ENCODE measurements at regions not wholly inside any gene's neighbourhood (a gene's known extent, or its start where the extent isn't known, plus 50 kb on each side); places are given as distances from the start of the nearest gene placed in this dataset.
"Not testable (repeated sequence)": the region's sequence is repeated elsewhere in the genome, so short reads cannot be mapped to it uniquely, and the experiment has no call there.

DNA sequence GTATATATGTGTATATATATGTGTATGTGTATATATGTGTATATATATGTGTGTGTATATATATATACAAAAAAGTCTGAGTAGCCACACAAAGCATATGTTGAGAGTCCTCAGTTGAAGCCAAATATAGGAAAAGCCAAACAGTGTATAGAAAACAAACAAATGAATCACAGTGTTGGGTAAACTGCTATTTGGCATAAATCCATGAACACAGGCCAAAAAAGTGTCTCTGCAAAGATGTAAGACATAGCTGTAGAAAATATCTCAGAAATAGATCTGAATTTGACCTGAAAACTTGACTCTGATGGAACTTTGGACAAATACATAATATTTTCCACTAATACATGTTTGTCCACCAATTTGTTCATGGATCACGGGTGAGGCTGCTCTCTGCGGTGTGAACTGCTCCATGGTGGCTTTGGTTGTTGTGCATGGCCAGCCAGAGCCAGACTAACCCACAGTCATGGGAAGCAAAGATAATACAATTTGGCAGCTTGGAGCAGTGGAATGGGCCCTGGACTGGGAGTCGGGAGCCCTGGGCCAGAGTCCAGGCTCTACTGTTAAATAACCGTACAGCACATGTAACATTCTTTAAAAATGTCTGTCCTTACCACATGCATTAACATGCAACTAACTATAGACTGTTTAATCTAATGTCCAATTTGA is 76.9 kb upstream of the EED start:
- no peak for DNase-seq (ENCODE audit: low spot score)

DNA sequence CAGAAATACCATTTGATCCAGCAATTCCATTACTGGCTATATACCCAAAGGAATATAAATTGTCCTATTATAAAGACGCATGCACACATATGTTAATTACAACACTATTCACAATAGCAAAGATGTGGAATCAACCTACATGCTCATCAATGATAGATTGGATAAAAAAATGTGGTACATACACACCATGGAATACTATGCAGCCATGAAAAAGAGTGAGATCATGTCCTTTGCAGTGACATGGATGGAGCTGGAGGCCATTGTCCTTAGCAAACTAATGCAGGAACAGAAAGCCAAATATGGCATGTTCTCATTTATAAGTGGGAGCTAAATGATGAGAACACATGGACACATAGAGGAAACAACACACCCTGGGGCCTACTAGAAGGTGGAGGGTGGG is 78.3 kb upstream of the EED start:
- DNase-seq (ENCODE audit: low spot score), result not testable (repeated sequence)

DNA sequence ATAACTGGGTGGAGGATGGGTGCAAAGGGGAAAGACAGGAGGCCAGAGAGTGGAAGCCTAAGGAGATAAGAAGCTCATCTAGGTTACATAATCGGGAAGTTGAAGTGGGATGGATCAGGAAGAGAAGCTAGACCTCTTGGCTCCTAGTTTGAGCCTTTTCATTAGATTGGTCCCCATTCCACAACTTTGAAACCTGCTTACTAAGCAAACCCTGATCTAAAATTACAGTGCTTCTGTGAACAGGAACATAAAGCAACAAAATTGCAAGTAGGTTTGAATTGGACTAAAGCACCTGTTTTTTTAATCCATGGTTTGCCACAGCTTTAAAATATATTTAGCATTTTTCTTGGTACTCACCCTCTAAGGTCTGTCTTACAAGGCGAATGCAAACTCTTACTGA is 80.4 kb upstream of the EED start:
- DNase-seq (ENCODE audit: low spot score), result no peak

DNA sequence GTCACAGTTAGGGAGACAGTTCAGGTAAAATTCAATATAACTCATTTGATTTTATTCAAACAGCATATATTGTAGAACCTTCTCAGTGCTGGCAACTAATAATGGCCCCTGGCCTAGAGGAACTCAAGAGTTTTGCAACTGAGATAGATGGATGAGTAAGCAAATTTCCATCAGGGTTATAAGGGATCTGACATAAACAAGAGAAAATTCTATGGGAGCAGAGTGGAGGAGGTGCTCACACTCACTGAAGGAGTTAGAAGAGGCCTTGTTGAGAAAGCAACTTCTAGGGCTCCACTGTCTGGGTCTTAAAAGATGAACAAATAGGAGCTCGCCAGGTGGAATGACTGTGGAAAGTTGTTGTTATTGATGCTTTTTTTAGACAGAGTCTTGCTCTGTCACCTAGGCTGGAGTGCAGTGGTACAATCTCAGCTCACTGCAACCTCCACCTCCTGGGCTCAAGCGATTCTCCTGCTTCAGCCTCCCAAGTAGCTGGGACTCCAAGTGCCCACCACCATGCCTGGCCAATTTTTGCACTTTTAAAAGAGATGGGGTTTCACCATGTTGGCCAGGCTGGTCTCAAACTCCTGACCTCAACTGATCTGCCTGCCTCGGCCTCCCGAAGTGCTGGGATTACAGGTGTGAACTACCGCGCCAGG is 81.2 kb upstream of the EED start:
- not testable (repeated sequence) for DNase-seq (ENCODE audit: low spot score)

DNA sequence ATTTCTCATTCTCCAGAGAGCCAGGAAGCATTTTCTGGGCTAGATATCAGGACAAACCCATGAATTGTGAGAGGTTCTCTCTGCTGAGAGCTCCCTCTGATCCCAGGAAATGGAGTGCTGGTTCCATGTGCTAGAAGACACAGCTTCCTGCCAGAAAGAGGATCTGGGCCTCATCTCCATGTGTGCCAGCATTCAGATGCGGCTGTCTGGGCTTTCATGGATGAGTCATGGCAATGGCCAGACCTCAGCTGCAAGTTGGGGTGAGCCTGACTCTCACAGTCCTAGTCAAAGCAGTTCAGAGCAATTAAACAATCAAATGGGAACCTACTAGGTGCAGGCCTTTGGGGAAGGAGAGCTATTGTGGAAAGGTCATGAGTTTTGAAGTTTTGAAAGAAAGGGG is 82.3 kb upstream of the EED start:
- DNase-seq (ENCODE audit: low spot score), result peak; percentile 87

DNA sequence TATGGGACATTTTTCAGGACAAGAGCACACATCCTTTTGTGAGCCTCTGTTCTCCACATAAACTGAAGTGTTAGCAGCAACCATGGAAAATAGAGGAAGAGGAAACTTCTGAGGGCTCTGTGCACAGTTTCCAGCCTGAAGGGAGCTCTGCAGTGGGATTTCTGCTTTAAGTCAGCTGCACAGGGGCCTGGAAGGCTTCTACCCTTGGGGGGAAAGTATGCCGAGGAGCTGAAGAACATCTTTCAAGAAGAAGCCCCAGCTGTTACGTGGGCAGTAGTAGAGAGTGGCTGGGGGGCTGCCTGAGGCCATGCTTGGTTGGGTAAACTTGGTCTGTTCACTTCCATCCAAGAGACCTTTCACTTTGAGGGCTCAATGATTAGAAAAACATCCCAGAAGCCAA is 82.7 kb upstream of the EED start:
- DNase-seq (ENCODE audit: low spot score), result no peak

DNA sequence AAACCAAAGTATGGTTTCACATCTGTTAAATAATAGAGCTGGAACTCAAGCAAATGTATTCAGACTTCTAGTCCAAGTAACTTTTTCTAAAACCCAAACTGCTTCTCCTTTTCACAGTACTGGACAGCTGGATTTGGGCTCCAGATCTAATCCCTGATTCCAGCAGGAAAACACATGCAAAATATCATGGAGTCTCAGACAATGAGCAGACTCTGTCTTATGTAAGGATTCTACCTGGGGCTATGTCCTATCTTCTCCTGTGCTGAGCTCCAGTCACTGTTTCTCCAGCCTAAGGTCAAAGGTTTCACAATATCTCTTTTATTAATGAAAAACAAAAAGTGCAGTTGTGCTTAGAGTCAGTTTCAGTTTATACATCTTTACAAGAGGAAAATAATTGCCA is 83.2 kb upstream of the EED start:
- DNase-seq (ENCODE audit: low spot score), result no peak

DNA sequence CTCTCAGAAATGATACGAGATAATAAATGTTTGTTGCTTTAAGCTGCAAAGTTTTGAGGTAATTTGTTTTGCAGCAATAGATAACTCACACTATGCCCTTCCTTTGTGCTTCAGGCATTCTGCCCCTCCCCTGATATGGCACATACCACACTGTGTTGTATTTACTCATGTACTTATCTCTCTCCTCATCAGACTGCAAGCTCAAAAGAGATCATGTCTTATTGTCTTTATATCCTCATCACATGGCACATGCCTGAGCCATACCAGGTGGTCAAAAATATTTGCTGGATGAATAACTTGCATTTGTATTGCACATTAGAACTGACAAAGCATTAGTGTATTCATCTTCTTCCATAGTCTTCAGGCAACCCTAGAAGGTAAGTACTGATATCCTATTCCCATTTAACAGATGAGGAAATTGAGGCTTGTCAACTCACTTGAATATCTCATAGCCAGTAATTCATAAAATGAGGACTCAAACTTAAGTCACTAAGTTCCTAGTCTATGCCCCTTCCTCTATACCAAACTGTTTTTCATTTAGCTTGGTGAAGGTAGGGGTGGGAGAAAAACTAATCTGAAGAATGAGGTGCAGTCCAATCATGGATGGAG is 83.9 kb upstream of the EED start:
- no peak for DNase-seq (ENCODE audit: low spot score)

DNA sequence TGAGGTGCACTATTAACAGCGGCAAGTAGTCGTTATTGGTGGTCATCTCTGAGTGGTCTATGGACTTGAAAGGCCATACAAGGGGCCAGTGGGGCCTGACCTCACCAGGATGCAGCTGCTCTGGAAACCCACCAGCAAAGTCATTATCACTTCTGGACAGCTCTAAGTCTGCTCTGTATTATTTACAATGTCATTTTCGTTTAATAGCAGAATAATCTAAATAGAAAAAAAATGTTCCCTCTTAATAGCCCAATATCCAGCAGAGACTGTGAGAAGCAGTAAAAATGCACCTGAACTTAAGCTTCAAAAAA is 85.0 kb upstream of the EED start:
- DNase-seq (ENCODE audit: low spot score), result no peak

DNA sequence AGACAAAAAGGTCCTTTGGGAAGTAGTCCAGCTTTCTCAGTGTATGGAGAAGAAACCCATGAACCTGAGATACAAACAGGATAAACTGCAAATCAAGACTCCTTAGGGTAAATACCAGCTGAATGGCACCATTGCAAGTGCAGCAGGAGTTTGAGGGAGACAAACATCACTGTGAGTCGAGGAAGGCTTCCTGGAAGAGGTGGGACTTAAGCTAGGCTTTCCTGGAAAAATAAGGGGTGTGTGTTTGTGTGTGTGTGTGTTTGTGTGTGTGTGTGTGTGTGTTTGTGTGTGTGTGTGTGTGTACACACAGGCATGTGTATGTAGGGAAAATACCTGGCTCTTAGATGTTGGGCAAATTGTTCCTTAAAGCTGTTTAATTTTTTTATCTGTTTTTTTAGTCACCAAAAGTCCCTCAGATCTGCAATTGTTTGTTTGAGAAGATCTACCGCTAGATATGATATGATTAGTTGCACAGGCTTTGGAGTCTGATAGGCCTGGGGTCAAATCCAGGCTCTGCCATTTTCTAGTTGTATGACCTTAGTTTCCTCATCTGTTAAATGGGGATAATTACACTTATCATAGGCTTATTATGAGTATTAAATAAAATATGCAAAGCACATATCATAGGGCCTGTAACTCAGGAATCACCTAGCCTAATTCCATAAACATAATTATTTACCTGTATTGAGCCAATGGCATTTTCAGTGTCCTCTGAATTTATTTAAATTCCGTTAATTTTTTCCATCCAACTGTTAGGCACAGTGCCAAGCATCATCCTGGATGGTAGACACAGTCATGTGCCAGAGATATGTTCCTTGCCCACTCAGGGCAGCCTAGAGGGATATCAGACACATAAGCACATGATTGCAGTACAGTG is 85.6 kb upstream of the EED start:
- no peak for DNase-seq (ENCODE audit: low spot score)

DNA sequence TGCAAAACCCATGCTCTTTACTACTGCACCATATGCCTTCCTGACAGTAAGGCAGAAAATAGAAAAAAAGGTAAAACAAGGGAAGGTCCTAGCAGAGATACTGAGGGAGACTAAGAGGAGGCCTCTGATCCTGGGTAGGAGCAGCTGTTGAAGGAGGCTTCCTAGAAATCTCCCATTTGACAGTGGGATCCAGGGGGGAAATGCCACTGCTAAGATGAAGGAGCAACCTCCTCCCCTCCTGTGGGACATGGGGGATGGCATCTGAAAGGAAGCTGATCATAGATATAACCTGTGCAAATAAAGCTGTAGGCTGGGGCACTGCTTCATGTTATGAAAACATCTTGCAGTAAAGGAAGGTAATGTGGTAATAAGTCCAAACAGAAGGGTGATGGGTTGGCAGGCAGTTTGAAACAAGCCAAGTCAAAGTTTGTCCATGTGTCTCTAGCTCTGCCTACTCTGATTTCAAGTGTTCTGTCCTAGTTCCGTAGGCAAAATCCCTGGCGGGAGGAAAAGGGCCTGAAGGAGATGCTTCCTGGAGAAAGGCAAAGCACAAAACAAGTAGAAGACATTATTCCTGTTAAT is 86.7 kb upstream of the EED start:
- no peak for DNase-seq (ENCODE audit: low spot score)

DNA sequence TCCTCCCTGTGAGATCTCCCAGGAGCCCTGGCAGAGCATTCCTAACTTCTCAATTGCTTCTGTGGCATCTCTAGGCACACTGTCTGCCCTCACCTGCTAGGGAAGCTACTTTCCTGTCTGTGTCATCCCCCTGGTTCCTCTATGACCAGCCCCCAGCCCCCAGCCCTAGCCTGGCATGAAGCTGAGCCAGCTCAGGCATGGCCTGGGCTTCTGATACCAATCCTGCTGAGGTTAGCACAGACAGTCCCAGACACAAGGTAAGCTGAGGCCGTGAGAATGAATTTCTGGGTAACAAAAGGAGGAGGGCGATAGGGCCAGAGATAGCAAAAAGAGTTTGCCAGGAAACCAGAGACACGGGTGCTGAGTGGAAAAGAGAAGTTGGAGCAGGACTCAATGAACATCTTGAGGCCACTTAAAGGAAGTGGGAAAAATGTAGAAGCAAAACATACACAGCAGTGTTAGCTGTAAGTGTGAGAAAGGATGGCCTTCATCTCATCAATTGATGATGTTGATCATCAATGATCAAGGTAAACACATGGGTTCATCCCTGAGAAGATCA is 87.6 kb upstream of the PICALM start:
- DNase-seq (ENCODE audit: low spot score), result no peak

DNA sequence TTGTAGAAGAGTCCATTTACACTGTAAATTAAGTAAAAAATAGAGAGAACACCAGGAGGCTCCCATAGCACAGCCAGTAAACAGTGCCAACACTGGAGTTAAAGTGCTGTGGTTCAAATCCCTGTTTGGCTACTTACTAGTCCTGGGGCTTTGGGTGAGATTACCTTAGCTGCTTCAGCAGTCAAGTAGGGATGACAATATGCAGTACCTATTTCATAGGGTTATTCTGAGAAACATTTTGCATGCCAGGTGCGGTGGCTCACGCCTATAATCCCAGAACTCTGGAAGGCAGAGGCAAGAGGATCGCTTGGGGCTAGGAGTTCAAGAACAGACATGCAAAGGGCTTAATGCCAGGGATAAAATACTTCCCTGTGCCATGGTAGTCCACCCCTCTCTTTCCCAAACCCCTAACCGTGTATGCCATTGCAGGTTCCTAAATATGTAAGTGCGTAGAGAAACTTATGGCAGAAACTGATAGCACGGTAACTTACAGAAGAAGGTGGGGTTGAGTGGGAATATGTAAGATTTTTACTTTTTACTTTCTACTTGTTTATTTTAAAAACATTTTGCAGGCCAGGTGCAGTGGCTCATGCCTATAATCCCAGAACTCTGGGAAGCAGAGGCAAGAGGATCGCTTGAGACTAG is 86.4 kb upstream of the PICALM start:
- peak; percentile 70 for DNase-seq (ENCODE audit: low spot score)

DNA sequence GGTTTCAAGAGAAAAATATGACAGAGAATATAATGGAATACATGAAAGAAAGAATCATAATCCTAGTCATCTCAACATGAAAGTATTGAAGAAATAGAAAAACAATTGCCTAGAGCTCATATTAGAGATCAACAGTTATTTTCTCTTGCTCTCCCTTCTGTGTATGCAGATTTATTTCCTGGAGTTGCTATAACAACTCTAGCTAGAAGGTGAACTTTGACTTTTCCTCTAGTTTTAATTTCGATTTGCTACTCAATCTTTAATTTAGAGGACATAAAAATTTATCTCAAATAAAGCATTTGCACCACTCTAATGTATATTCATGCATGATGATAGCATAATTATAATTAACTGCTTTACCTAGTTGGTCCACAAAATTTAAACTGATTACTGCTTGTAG is 84.6 kb upstream of the PICALM start:
- DNase-seq (ENCODE audit: low spot score), result no peak

DNA sequence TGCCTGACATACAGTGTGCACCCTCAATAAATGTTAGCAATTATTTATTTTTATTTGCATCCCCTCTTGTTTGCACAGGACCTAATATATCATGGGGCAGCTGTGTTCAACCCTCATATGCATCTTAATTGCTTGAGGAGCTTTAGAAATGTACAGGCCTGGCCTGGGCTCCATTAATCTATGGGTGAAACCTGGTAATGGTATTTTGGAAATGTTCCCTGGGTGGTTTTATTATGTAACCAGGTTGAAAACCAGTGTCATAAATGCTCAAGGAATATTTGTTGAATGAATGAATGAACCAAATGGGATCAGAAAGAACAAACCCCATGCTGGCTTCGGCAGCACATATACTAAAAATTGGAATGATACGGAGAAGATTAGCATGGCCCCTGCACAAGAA is 84.0 kb upstream of the PICALM start:
- no peak for DNase-seq (ENCODE audit: low spot score)

DNA sequence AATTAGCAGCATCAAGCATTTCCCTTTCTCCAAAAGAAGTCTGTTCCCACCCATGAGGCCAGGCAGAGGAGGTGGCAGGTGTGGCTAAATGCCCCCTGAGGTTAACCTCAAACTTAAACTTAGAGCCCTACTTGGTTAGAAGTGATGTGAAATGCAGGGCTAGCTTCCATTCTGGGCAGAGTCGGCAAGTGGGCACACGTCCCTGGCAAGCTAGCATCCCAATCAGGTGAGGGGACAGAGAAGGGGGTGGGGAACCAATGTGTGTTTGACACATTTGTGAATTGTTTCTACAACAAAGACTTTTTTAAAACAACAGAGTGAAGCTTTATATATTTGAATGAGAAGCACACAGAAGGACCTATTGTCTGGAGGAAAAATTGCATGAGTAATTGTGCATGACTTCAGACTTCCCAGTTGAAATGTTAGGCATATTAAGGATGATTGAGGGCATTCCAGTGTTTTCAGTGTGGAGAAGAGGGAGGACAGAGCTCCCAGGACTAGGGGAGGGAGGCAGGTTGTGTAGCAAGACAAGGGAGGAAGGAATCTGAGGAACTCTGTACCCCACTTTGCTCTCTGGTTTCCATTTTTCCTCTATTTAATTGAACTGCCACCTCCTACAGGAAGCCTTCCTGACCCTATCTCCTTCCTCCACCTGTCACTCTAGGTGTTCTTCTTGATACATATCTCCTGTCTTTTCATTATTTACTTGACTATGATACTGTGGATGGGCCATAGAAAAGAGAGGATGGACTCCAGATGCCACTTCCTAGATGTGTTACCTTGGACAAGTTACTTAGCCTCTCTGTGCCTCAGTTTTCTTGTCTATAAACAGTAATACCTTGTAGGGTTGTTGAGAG is 83.3 kb upstream of the PICALM start:
- DNase-seq (ENCODE audit: low spot score), result no peak

DNA sequence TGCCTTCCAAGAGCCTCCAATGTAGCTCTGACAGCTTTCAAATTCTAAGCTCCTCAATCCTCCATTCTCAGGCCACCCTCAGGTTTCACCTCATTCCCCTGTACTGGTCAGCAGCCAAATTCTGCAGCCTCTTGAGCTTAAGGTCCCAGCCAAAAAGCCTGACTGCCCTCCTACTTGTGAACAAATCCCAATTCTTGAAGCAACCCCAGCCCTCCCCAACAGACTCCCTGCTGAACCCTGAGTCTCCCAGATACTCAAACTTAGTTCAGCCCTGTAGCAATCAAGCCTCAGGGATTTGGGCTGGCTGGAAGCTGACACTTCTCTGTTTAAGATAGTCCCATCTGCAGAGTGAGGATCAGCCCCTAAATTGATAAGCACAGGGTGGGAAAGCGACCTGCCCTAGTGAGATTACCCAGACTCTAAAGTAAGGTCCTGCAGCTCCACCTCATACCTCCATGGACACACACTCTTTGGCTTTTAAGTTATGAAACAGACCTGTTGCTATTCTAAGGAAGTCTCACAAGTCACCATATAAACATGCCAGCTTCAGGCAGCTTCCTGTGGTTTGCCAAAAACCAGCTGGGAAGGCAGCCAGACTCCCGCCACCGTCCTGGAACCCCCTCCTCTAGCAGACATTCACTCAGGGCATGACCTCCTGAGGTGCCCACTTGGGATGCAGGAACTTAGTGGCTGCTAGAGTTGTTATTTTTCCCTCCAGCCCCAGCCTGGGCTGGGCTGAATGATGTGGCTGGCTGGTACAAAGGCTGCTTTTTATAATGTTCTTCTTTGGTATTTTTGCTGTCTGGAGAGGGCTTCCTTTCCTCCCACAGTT is 82.5 kb upstream of the PICALM start:
- peak; percentile 86 for DNase-seq (ENCODE audit: low spot score)

DNA sequence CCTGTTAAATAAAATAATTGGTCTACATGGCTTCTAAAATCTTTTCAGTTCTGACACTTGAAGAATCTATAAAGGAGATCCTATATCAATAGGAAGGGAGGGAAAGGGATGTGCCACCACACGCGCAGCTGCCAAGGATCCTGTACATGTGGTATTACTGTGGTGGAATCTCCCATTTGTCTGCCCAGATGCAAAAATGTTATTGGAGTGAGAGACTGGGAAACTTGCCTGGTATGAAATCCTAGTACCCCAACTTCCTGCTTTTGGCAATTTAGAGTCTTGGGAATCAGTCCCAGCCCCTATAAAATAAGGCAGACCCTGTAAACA is 81.9 kb upstream of the PICALM start:
- no peak for DNase-seq (ENCODE audit: low spot score)

DNA sequence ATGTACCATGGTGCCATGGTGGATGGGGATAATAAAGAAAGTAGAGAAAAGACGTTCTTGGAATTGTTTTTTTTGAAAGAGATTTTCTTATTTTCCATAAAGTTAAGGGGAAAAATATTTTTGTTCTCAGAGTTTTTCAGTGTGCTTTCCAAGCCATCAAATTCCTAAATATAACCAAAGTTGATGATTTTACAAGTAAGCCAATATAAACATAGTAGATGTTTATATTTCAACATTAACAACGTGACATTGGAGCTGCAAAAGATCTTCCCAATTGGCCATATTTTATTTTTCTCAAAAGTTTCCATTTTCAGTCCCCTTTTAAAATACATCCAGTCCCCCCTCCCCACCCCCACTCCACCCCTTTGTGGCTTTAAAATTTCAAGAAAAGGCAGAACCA is 80.9 kb upstream of the PICALM start:
- no peak for DNase-seq (ENCODE audit: low spot score)

DNA sequence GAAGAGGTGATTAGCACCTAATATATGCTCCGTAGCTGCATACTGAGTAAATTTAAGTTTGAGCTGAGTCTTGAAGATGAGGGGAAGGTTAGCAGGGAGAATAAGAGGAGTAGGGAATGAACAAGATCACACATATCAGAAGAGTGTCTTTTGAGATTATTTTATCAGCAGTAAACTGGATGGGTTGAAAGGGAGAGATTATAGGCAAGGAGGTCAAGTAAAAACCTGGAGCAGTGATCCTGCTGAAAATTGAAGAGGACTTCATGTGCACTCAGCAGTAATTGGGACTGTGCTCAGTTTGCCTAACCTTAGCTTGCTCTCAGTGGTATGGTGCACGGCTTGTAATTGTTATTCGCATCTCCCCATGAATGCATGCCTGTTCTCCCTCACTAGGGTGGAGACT is 79.5 kb upstream of the PICALM start:
- DNase-seq (ENCODE audit: low spot score), result no peak
